ENCODE measurements at regions not wholly inside any gene's neighbourhood (a gene's known extent, or its start where the extent isn't known, plus 50 kb on each side); places are given as distances from the start of the nearest gene placed in this dataset.

- TF ChIP-seq EZH2 (IDR thresholded peaks at IDR 0.05; ENCODE audit: insufficient read depth, poor library complexity, severe bottlenecking) (no peak), EZH2phosphoT487 (IDR thresholded peaks at IDR 0.05; ENCODE audit: insufficient read depth, low read depth) (no peak)
Observed at GRCh38 chr1:96559181-96559580, 162.4 kb upstream of the PTBP2 start.
